HL-60/S4 (cell line): ENCODE measurements at regions not wholly inside any gene's neighbourhood (a gene's known extent, or its start where the extent isn't known, plus 50 kb on each side); places are given as distances from the start of the nearest gene placed in this dataset.

ENCODE experiments used
- in situ Hi-C: fragments of 300-500 bp; cut with MboI; formaldehyde crosslinking; loops from 2 replicates; pipeline ENCODE4 v1.14.3; 2022; ENCODE audit warnings: low sequenced_read_pairs

GRCh38 chr9:135289081-135289491, 190.5 kb upstream of the PPP1R26 start:
- in situ Hi-C loops: no loop called here

GRCh38 chr9:135290086-135290485, 189.5 kb upstream of the PPP1R26 start:
- in situ Hi-C loops: no loop called here

GRCh38 chr9:135290566-135290965, 189.0 kb upstream of the PPP1R26 start:
- in situ Hi-C loops: no loop called here

GRCh38 chr9:135291165-135291564, 188.4 kb upstream of the PPP1R26 start:
- in situ Hi-C loops: no loop called here

- in situ Hi-C loops: no loop called here
These were observed 184.7 kb upstream of the PPP1R26 start for GRCh38 chr9:135294836-135295235.

GRCh38 chr9:135295551-135296300, 183.9 kb upstream of the PPP1R26 start:
- in situ Hi-C loops: no loop called here

GRCh38 chr9:135296735-135297455, 182.7 kb upstream of the PPP1R26 start:
- in situ Hi-C loops: no loop called here

GRCh38 chr9:135297456-135298075, 182.0 kb upstream of the PPP1R26 start:
- in situ Hi-C loops: no loop called here

GRCh38 chr9:135299239-135299590, 180.4 kb upstream of the PPP1R26 start:
- in situ Hi-C loops: no loop called here

- in situ Hi-C loops: no loop called here
These were observed 179.8 kb upstream of the PPP1R26 start for GRCh38 chr9:135299651-135300345.

- in situ Hi-C loops: no loop called here
These were observed 179.0 kb upstream of the PPP1R26 start for GRCh38 chr9:135300346-135301141.

- in situ Hi-C loops: no loop called here
These were observed 178.0 kb upstream of the PPP1R26 start for GRCh38 chr9:135301271-135302263.

- in situ Hi-C loops: no loop called here
These were observed 177.0 kb upstream of the PPP1R26 start for GRCh38 chr9:135302329-135303279.

GRCh38 chr9:135303280-135303647, 176.3 kb upstream of the PPP1R26 start:
- in situ Hi-C loops: no loop called here

GRCh38 chr9:135303865-135304499, 175.6 kb upstream of the PPP1R26 start:
- in situ Hi-C loops: no loop called here

- in situ Hi-C loops: no loop called here
These were observed 174.7 kb upstream of the PPP1R26 start for GRCh38 chr9:135304886-135305285.

- in situ Hi-C loops: no loop called here
These were observed 173.9 kb upstream of the PPP1R26 start for GRCh38 chr9:135305546-135306180.
